ENCODE measurements at regions not wholly inside any gene's neighbourhood (a gene's known extent, or its start where the extent isn't known, plus 50 kb on each side); places are given as distances from the start of the nearest gene placed in this dataset.

DNA sequence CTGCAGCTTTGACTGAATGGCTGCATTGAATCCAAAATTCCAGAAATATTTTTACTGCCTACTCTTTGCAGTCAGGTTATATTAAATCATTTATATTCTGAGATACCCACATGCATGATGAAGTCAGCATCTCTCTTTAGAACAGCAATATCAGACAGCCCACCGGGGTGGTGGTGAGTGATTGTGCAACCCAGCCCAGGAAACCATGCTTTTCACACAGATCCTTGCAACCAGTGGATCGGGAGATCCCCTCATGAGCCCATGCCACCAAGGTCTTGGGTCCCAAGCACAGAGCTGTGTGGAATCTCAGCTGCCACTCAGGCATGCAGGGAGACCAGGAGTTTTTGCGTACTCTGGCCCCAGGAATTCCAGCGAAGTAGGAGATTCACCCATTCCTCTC, 226.5 kb downstream of the DTWD2 start:
- H3K4me3 ChIP-seq (ENCODE audit: low read depth, low read length), result no peak overlapping the region
- DNase-seq (ENCODE audit: low read depth), result no peak
- in situ Hi-C loops (cut with HindIII; ENCODE audit: low sequenced_read_pairs), result loop anchor here (5.0 kb wide), 1 partner anchor 55 kb away; no protein-coding TSS in a partner anchor
- TF ChIP-seq, protein P1, sequence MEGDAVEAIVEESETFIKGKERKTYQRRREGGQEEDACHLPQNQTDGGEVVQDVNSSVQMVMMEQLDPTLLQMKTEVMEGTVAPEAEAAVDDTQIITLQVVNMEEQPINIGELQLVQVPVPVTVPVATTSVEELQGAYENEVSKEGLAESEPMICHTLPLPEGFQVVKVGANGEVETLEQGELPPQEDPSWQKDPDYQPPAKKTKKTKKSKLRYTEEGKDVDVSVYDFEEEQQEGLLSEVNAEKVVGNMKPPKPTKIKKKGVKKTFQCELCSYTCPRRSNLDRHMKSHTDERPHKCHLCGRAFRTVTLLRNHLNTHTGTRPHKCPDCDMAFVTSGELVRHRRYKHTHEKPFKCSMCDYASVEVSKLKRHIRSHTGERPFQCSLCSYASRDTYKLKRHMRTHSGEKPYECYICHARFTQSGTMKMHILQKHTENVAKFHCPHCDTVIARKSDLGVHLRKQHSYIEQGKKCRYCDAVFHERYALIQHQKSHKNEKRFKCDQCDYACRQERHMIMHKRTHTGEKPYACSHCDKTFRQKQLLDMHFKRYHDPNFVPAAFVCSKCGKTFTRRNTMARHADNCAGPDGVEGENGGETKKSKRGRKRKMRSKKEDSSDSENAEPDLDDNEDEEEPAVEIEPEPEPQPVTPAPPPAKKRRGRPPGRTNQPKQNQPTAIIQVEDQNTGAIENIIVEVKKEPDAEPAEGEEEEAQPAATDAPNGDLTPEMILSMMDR (IDR thresholded peaks at IDR 0.05; ENCODE audit: low read depth, low read length, missing control alignments), result no peak

DNA sequence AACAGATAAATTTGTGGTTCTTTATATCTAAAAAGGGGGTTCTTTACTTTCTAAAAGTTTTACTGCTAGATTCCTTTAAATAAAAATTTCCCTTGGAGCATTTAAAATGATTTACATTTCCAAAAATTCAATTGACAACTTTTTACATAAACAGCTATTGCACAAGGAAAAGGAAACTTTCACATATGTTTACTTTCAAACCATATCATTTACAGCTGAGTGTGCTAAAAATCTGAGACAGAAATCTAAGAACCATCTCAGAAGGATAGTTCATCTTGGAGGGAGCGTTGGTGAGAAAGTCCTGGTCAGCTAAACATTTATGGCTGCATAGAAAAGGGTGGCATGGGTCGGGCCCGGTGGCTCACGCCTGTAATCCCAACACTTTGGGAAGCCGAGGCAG, 235.4 kb downstream of the DTWD2 start:
- in situ Hi-C loops (cut with HindIII; ENCODE audit: low sequenced_read_pairs), result no loop called here
- TF ChIP-seq, protein P1 (IDR thresholded peaks at IDR 0.05; ENCODE audit: low read depth, low read length, missing control alignments), result no peak

DNA sequence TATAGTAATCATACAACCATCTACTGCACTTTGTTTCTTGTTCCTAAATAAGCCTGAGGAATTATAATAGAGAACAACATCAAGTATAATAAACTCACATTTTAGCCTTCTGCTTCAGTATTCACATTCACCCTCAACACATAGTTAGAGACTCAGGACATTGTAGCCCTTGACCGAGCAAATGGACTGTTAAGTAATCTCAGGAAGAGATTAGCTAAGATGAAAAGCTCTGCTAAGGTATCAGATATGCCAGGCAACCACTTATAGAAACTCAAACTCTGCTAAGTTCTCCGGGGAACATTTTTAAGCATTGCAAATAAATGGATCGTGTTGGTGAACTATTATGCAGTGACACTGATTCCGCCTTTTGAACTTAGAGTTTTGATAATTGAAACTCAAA, 252.0 kb downstream of the DTWD2 start:
- DNase-seq (ENCODE audit: low read depth), result no peak
- TF ChIP-seq, protein P1 (IDR thresholded peaks at IDR 0.05; ENCODE audit: low read depth, low read length, missing control alignments), result no peak
- no peak overlapping the region for H3K4me3 ChIP-seq (ENCODE audit: low read depth, low read length)
- in situ Hi-C loops (cut with HindIII; ENCODE audit: low sequenced_read_pairs), result no loop called here

More for the DNA sequence above, 235.4 kb downstream of the DTWD2 start:
- no peak overlapping the region for H3K4me3 ChIP-seq (ENCODE audit: low read depth, low read length)
- DNase-seq (ENCODE audit: low read depth), result no peak

DNA sequence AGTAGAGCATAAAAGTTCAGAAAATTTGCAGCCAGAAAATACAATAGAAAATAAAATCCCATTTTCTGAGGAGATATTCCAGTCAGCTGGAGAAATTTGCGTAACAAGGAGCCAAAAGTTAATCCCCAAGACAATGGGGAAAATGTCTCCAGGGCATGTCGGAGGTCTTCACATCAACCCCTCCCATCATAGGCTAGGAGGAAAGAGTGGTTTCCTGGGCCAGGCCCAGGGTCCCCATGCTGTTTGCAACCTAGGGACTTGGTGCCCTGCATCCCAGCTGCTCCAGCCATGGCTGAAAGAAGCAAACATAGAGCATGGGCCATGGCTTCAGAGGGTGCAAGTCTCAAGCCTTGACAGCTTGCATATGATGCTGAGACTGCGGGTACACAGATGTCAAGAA, 255.0 kb downstream of the DTWD2 start:
- DNase-seq (ENCODE audit: low read depth), result no peak
- H3K4me3 ChIP-seq (ENCODE audit: low read depth, low read length), result no peak overlapping the region
- TF ChIP-seq, protein P1 (IDR thresholded peaks at IDR 0.05; ENCODE audit: low read depth, low read length, missing control alignments), result no peak
- in situ Hi-C loops (cut with HindIII; ENCODE audit: low sequenced_read_pairs), result no loop called here

DNA sequence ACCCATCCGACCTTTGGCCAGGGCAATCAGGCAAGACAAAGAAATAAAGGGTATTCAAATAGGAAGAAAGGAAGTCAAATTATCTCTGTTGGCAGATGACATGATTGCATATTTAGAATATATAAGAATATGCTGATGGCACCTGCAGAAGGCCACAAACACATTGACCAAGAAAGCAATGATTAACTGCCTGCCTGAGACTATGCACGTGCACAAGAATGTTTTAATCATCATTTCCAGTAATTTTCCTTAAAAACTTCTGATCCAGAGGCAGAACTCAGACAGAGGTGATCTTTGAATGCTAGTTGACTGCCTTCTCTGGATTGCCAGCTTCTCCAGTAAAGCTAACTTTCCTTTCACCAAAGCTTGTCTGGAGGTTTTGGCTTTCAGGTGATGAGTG, 260.2 kb downstream of the DTWD2 start:
- H3K4me3 ChIP-seq (ENCODE audit: low read depth, low read length), result no peak overlapping the region
- in situ Hi-C loops (cut with HindIII; ENCODE audit: low sequenced_read_pairs), result no loop called here
- DNase-seq (ENCODE audit: low read depth), result no peak
- TF ChIP-seq, protein P1 (IDR thresholded peaks at IDR 0.05; ENCODE audit: low read depth, low read length, missing control alignments), result no peak

DNA sequence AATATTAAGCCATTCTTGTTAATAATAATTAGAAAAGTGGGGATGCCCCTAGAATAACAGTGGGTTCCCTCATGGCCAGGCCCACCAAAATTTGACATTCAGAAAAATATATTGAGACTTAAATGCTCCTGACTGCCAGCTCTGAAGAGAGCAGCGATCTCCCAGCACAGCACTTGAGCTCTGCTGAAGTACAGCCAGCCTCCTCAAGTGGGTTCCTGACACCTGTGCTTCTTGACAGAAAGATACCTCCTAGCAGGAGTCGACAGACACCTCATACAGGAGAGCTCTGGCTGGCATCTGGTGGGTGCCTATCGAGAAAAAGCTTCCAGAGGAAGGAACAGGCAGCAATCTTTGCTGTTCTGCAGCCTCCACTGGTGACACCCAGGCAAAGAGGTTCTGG, 261.5 kb downstream of the DTWD2 start:
- TF ChIP-seq, protein P1 (IDR thresholded peaks at IDR 0.05; ENCODE audit: low read depth, low read length, missing control alignments), result no peak
- H3K4me3 ChIP-seq (ENCODE audit: low read depth, low read length), result no peak overlapping the region
- DNase-seq (ENCODE audit: low read depth), result no peak
- in situ Hi-C loops (cut with HindIII; ENCODE audit: low sequenced_read_pairs), result no loop called here

DNA sequence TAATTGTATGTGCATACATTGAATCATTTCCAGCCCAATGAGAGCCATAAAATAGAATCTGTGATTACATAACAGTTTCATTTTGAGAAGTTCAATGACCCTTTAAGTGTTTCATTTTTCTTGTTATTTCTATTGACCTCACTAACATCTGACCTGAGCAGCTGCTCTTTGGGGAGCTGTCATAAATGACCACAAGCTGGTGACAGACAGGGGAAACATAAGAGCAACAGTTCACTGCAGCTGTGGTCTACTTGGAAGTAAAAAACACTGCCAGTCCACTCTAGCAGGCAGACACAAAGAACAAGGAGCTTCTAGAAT, 265.4 kb downstream of the DTWD2 start:
- in situ Hi-C loops (cut with HindIII; ENCODE audit: low sequenced_read_pairs), result no loop called here
- DNase-seq (ENCODE audit: low read depth), result peak; percentile 0
- no peak overlapping the region for H3K4me3 ChIP-seq (ENCODE audit: low read depth, low read length)
- TF ChIP-seq, protein P1 (IDR thresholded peaks at IDR 0.05; ENCODE audit: low read depth, low read length, missing control alignments), result no peak
